HG02840 (cell line): ENCODE measurements at regions not wholly inside any gene's neighbourhood (a gene's known extent, or its start where the extent isn't known, plus 50 kb on each side); places are given as distances from the start of the nearest gene placed in this dataset.

Experiments
- ATAC-seq: cut with Tn5 transposase; IDR thresholded peaks from one replicate; pipeline ENCODE4 v1.9.1; 2021; ENCODE audit warnings: mild to moderate bottlenecking, moderate library complexity, moderate number of reproducible peaks; ENCODE audit not compliant: unreplicated experiment, low FRiP score

GRCh38 chr1:4010814-4011605 is 110.9 kb upstream of the C1orf174 start:
- ATAC-seq: no peak

- ATAC-seq: no peak
Observed at GRCh38 chr1:4016351-4017130, 116.5 kb upstream of the C1orf174 start.

- no peak for ATAC-seq
Observed at GRCh38 chr1:4017636-4018365, 117.7 kb upstream of the C1orf174 start.

- no peak for ATAC-seq
Observed at GRCh38 chr1:4018466-4019146, 118.5 kb upstream of the C1orf174 start.

- no peak for ATAC-seq
Observed at GRCh38 chr1:4019147-4019521, 119.1 kb upstream of the C1orf174 start.

- no peak for ATAC-seq
Observed at GRCh38 chr1:4019606-4020331, 119.7 kb upstream of the C1orf174 start.

GRCh38 chr1:4020449-4020848 is 120.4 kb upstream of the C1orf174 start:
- no peak for ATAC-seq

- no peak for ATAC-seq
Observed at GRCh38 chr1:4021136-4021973, 121.3 kb upstream of the C1orf174 start.

- ATAC-seq: no peak
Observed at GRCh38 chr1:4021974-4022268, 121.8 kb upstream of the C1orf174 start.

- no peak for ATAC-seq
Observed at GRCh38 chr1:4022715-4023114, 122.6 kb upstream of the C1orf174 start.

- no peak for ATAC-seq
Observed at GRCh38 chr1:4023678-4024077, 123.6 kb upstream of the C1orf174 start.

- no peak for ATAC-seq
Observed at GRCh38 chr1:4024811-4025210, 124.7 kb upstream of the C1orf174 start.

- ATAC-seq: no peak
Observed at GRCh38 chr1:4025752-4026151, 125.7 kb upstream of the C1orf174 start.

- no peak for ATAC-seq
Observed at GRCh38 chr1:4027008-4027407, 126.9 kb upstream of the C1orf174 start.

- no peak for ATAC-seq
Observed at GRCh38 chr1:4027492-4028138, 127.5 kb upstream of the C1orf174 start.

- ATAC-seq: no peak
Observed at GRCh38 chr1:4028139-4028501, 128.0 kb upstream of the C1orf174 start.

GRCh38 chr1:4029376-4029775 is 129.3 kb upstream of the C1orf174 start:
- no peak for ATAC-seq

GRCh38 chr1:4032571-4032970 is 132.5 kb upstream of the C1orf174 start:
- ATAC-seq: no peak

GRCh38 chr1:4033129-4033676 is 133.1 kb upstream of the C1orf174 start:
- no peak for ATAC-seq
